ENCODE measurements at regions not wholly inside any gene's neighbourhood (a gene's known extent, or its start where the extent isn't known, plus 50 kb on each side); places are given as distances from the start of the nearest gene placed in this dataset.

GRCh38 chr18:54714851-54715250, 113.4 kb upstream of the RAB27B start:
- no peak overlapping the region for H3K4me2 ChIP-seq
- ATAC-seq = no peak
- POLR2A ChIA-PET = no interaction called here
- TF ChIP-seq E2F6 (IDR thresholded peaks at IDR 0.05; ENCODE audit: borderline replicate concordance, low read depth) (no peak), POLR2AphosphoS2 (conservative IDR thresholded peaks at IDR 0.05; ENCODE audit: low read length) (no peak)
- CTCF ChIA-PET = no interaction called here
- no peak overlapping the region for H3K4me3 ChIP-seq
- 63% methylated on average over 1 of the region's 1 CpG for WGBS (ENCODE audit: missing lambda C conversion rate)
- no peak for FAIRE-seq
- H3K4me1 ChIP-seq = peaks cover 16% of the 10 kb centered on the region
- H3K27ac ChIP-seq = no peak overlapping the region
- H3K9me3 ChIP-seq = no peaks in the 10 kb centered on the region
- no peak for DNase-seq (ENCODE audit: low read depth in 1 of 2, low spot score in 1 of 2)

- TF ChIP-seq SMC3 (IDR thresholded peaks at IDR 0.05) (no peak), POLR2AphosphoS2 (conservative IDR thresholded peaks at IDR 0.05; ENCODE audit: low read length) (no peak), ZNF302 (CRISPR knock-in tag; IDR thresholded peaks at IDR 0.05) (no peak), KDM1A (IDR thresholded peaks at IDR 0.05; ENCODE audit: low read depth) (no peak)
- Histone ChIP-seq H3K4me3 (no peak overlapping the region), H3K4me1 (peaks cover 15% of the 10 kb centered on the region), H3K4me2 (no peak overlapping the region), H3K9me3 (no peaks in the 10 kb centered on the region), H3K27ac (no peak overlapping the region)
- DNase-seq (ENCODE audit: low read depth in 1 of 2, low spot score in 1 of 2) (no peak), FAIRE-seq (no peak), ATAC-seq (no peak)
- ChIA-PET POLR2A (no interaction called here), CTCF (no interaction called here)
- WGBS (ENCODE audit: missing lambda C conversion rate) = 55% methylated on average over 2 of the region's 2 CpGs
Observed at GRCh38 chr18:54716586-54716985, 111.7 kb upstream of the RAB27B start.

GRCh38 chr18:54717673-54718407, 110.4 kb upstream of the RAB27B start:
- no peak overlapping the region for H3K4me2 ChIP-seq
- WGBS (ENCODE audit: missing lambda C conversion rate) = 77% methylated on average over 14 of the region's 14 CpGs
- no peak overlapping the region for H3K27ac ChIP-seq
- H3K4me3 ChIP-seq = no peak overlapping the region
- TF ChIP-seq FOSL2 (IDR thresholded peaks at IDR 0.05) = no peak
- no peak for TF ChIP-seq FOSL2 (CRISPR knock-in tag; IDR thresholded peaks at IDR 0.05)
- TF ChIP-seq EP300 (IDR thresholded peaks at IDR 0.05) = no peak
- TF ChIP-seq ZNF302 (CRISPR knock-in tag; IDR thresholded peaks at IDR 0.05) = no peak
- TF ChIP-seq FOXS1 (CRISPR knock-in tag; IDR thresholded peaks at IDR 0.05) = no peak
- no peak for TF ChIP-seq HDAC2 (IDR thresholded peaks at IDR 0.05)
- no peak for TF ChIP-seq CHD4 (IDR thresholded peaks at IDR 0.05; ENCODE audit: borderline replicate concordance)
- no peak for TF ChIP-seq ATOH8 (CRISPR knock-in tag; IDR thresholded peaks at IDR 0.05; ENCODE audit: low read depth)
- no peak for TF ChIP-seq HEYL (CRISPR knock-in tag; IDR thresholded peaks at IDR 0.05)
- TF ChIP-seq E2F6 (IDR thresholded peaks at IDR 0.05; ENCODE audit: borderline replicate concordance, low read depth) = no peak
- TF ChIP-seq JUNB (IDR thresholded peaks at IDR 0.05) = no peak
- no peak for TF ChIP-seq RCOR1 (IDR thresholded peaks at IDR 0.05; ENCODE audit: low read depth, low read length)
- no peak for TF ChIP-seq EHMT2 (IDR thresholded peaks at IDR 0.05; ENCODE audit: low read depth)
- TF ChIP-seq ELK1 (IDR thresholded peaks at IDR 0.05; ENCODE audit: low read depth, low read length) = no peak
- TF ChIP-seq NPAS2 (CRISPR knock-in tag; IDR thresholded peaks at IDR 0.05; ENCODE audit: borderline replicate concordance) = no peak
- TF ChIP-seq NR3C1 (IDR thresholded peaks at IDR 0.05) = no peak
- no peak for TF ChIP-seq ZSCAN20 (CRISPR knock-in tag; IDR thresholded peaks at IDR 0.05)
- TF ChIP-seq EHF (CRISPR knock-in tag; IDR thresholded peaks at IDR 0.05) = no peak
- no peak for TF ChIP-seq POLR2A (IDR thresholded peaks at IDR 0.05; ENCODE audit: low read length)
- no peak for TF ChIP-seq USF2 (IDR thresholded peaks at IDR 0.05)
- TF ChIP-seq POLR2AphosphoS2 (conservative IDR thresholded peaks at IDR 0.05; ENCODE audit: low read length) = no peak
- peaks cover 2% of the 10 kb centered on the region; the same call in 1 of the 3 replicates for H3K4me1 ChIP-seq
- H3K9me3 ChIP-seq = no peaks in the 10 kb centered on the region
- POLR2A ChIA-PET = no interaction called here
- no peak for DNase-seq (ENCODE audit: low read depth in 1 of 2, low spot score in 1 of 2)
- FAIRE-seq = no peak
- CTCF ChIA-PET = no interaction called here
- ATAC-seq = no peak

Measured in A549 (cell line).